ENCODE measurements at regions not wholly inside any gene's neighbourhood (a gene's known extent, or its start where the extent isn't known, plus 50 kb on each side); places are given as distances from the start of the nearest gene placed in this dataset.

- DNase-seq: no peak
- Histone ChIP-seq H3K4me3 (no peak overlapping the region), H3K4me1 (no peaks in the 10 kb centered on the region), H3K27me3 (ENCODE audit: insufficient read depth in 3 of 3, low read length in 2 of 3) (no peaks in the 10 kb centered on the region), H3K9me3 (no peaks in the 10 kb centered on the region), H3K36me3 (ENCODE audit: insufficient read depth in 1 of 2, low read depth in 1 of 2) (no peaks in the 10 kb centered on the region), H3K27ac (no peak overlapping the region)
- intact Hi-C loops (cut with DNase I): no loop called here
- no peak for ATAC-seq
- TF ChIP-seq CTCF (IDR thresholded peaks at IDR 0.05): no peak
- 51 to 61% (median 56%) methylated on average over 1 of the region's 1 CpG for WGBS, 3 donors
Measured at GRCh38 chr3:34140616-34141015, 342.2 kb downstream of the PDCD6IP start.

DNA sequence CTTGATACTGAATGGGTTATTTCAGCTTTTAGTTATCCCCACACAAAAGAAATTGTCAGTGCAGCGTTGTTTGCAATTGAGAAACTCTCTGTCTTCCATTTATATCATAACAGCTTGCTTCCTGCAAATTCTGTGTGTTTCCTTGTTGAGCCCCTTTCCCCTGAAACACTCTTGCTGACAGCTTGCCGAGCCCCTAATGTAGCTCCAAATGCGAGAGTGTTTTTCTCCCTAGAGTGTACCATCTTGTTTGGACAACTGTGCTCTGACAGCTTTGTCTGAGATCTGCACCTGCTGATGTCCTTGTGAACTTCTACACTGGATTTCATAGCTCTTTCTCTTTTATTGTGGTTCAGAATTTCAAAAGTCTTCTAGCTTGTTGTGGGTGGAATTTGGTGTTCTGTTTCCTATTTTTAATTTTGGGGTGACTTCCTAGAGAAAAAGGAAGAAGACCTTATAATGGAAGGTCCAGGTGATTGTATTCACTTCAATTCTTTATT, 343.5 kb downstream of the PDCD6IP start:
- Histone ChIP-seq H3K27ac (no peak overlapping the region), H3K4me3 (no peak overlapping the region), H3K4me1 (no peaks in the 10 kb centered on the region), H3K9me3 (no peaks in the 10 kb centered on the region), H3K36me3 (ENCODE audit: insufficient read depth in 1 of 2, low read depth in 1 of 2) (no peaks in the 10 kb centered on the region), H3K27me3 (ENCODE audit: insufficient read depth in 3 of 3, low read length in 2 of 3) (no peaks in the 10 kb centered on the region)
- ATAC-seq: no peak
- intact Hi-C loops (cut with DNase I): no loop called here
- TF ChIP-seq CTCF (IDR thresholded peaks at IDR 0.05): no peak
- no peak for DNase-seq
- WGBS, 3 donors: 62 to 67% (median 67%) methylated on average over 3 of the region's 3 CpGs

GRCh38 chr3:34145796-34146195, 347.4 kb downstream of the PDCD6IP start:
- no peaks in the 10 kb centered on the region for H3K36me3 ChIP-seq (ENCODE audit: insufficient read depth in 1 of 2, low read depth in 1 of 2)
- H3K9me3 ChIP-seq: no peaks in the 10 kb centered on the region
- H3K27ac ChIP-seq: no peak overlapping the region
- DNase-seq (no peak), ATAC-seq (no peak)
- H3K27me3 ChIP-seq (ENCODE audit: insufficient read depth in 3 of 3, low read length in 2 of 3): no peaks in the 10 kb centered on the region
- intact Hi-C loops (cut with DNase I): no loop called here
- 26 to 33% (median 30%) methylated on average over 3 of the region's 3 CpGs for WGBS, 3 donors
- TF ChIP-seq CTCF (IDR thresholded peaks at IDR 0.05): no peak
- no peak overlapping the region for H3K4me3 ChIP-seq
- H3K4me1 ChIP-seq: no peaks in the 10 kb centered on the region

- Histone ChIP-seq H3K4me1 (no peaks in the 10 kb centered on the region), H3K9me3 (no peaks in the 10 kb centered on the region), H3K27me3 (ENCODE audit: insufficient read depth in 3 of 3, low read length in 2 of 3) (no peaks in the 10 kb centered on the region), H3K27ac (no peak overlapping the region), H3K36me3 (ENCODE audit: insufficient read depth in 1 of 2, low read depth in 1 of 2) (no peaks in the 10 kb centered on the region), H3K4me3 (no peak overlapping the region)
- no peak for TF ChIP-seq CTCF (IDR thresholded peaks at IDR 0.05)
- intact Hi-C loops (cut with DNase I): no loop called here
- ATAC-seq (no peak), DNase-seq (no peak)
Measured at GRCh38 chr3:34146596-34146995, 348.2 kb downstream of the PDCD6IP start.

DNA sequence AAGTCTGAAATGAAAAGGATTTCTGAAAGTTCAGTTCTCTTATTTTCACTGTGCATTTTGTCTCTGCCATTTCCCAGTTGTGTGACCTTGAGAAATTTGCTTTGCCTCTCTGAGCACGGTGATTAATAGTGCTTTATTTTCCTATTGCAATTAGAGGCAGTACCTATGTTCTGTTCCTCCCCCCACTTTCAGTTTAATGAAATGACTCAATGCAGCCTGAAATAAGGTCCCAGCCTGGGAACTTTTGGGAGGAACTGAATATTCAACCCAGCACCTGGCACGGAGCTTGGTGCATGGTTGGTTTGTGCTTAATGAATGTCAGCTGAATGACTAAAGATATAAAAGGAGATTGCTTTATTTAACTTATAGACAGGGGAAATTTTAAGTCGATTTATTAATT, 352.6 kb downstream of the PDCD6IP start:
- H3K9me3 ChIP-seq: no peaks in the 10 kb centered on the region
- intact Hi-C loops (cut with DNase I): no loop called here
- no peaks in the 10 kb centered on the region for H3K27me3 ChIP-seq (ENCODE audit: insufficient read depth in 3 of 3, low read length in 2 of 3)
- no peak overlapping the region for H3K4me3 ChIP-seq
- ATAC-seq: no peak
- no peaks in the 10 kb centered on the region for H3K36me3 ChIP-seq (ENCODE audit: insufficient read depth in 1 of 2, low read depth in 1 of 2)
- DNase-seq: no peak
- no peak overlapping the region for H3K27ac ChIP-seq
- TF ChIP-seq CTCF (IDR thresholded peaks at IDR 0.05): no peak
- H3K4me1 ChIP-seq: no peaks in the 10 kb centered on the region
- 70 to 77% (median 73%) methylated on average over 3 of the region's 3 CpGs for WGBS, 3 donors
